SU-DHL-6 (cell line): ENCODE measurements at regions not wholly inside any gene's neighbourhood (a gene's known extent, or its start where the extent isn't known, plus 50 kb on each side); places are given as distances from the start of the nearest gene placed in this dataset.

ENCODE experiments used
- H2AFZ ChIP-seq: fragments of 200-600 bp; sonication (generic); 2 replicates; pipeline ENCODE4 v1.6.1; 2014; ENCODE audit warnings: low read depth, mild to moderate bottlenecking, moderate library complexity, mixed read lengths, antibody characterized with exemption, low read length; ENCODE audit not compliant: severe bottlenecking
- H3F3A ChIP-seq: fragments of 200-600 bp; shearing (Covaris generic); 2 replicates; pipeline ENCODE4 v1.6.0; 2016; ENCODE audit warnings: antibody characterized with exemption, mild to moderate bottlenecking; ENCODE audit not compliant: insufficient read depth
- H3K27ac ChIP-seq: fragments of 200-600 bp; sonication (generic); 2 replicates; pipeline ENCODE4 v1.5.1; 2016; ENCODE audit warnings: low read depth, mild to moderate bottlenecking, low read length, moderate library complexity, mixed read lengths
- H3K27me3 ChIP-seq: fragments of 200-600 bp; sonication (generic), shearing (Covaris generic); 2 replicates; pipeline ENCODE4 v1.6.0; 2014; ENCODE audit warnings: mild to moderate bottlenecking, low read length
- H3K36me3 ChIP-seq: fragments of 200-600 bp; sonication (generic); 2 replicates; pipeline ENCODE4 v1.6.1; 2014; ENCODE audit warnings: mild to moderate bottlenecking, low read length, mixed read lengths
- H3K4me2 ChIP-seq: fragments of 300-600, 200-600 bp; shearing (Covaris generic), sonication (generic); 2 replicates; pipeline ENCODE4 v1.6.0; 2014; ENCODE audit warnings: low read length, low read depth, mild to moderate bottlenecking; ENCODE audit not compliant: poor library complexity, severe bottlenecking
- H3K4me3 ChIP-seq: fragments of 200-600 bp; sonication (generic); 2 replicates; pipeline ENCODE4 v1.5.1; 2014; ENCODE audit warnings: antibody characterized with exemption, low read length, mild to moderate bottlenecking, mixed read lengths; ENCODE audit not compliant: insufficient read depth, poor library complexity, severe bottlenecking
- H3K79me2 ChIP-seq: fragments of 200-600 bp; sonication (generic); 2 replicates; pipeline ENCODE4 v1.6.1; 2014; ENCODE audit warnings: mild to moderate bottlenecking, low read length, moderate library complexity; ENCODE audit not compliant: insufficient read depth
- H3K9ac ChIP-seq: fragments of 200-600 bp; sonication (generic); 2 replicates; pipeline ENCODE4 v1.7.0; 2014; ENCODE audit warnings: mild to moderate bottlenecking, low read length
- H3K9me2 ChIP-seq: fragments of 200-600 bp; sonication (generic); replicated peaks from 2 replicates; pipeline ENCODE4 v1.6.1; 2014; ENCODE audit warnings: low read length; ENCODE audit not compliant: insufficient read depth
- H3K9me3 ChIP-seq: fragments of 200-600 bp; sonication (generic); 2 replicates; pipeline ENCODE4 v1.6.1; 2014; ENCODE audit warnings: low read length, mixed read lengths; ENCODE audit not compliant: insufficient read depth
- H4K20me1 ChIP-seq: fragments of 200-600 bp; sonication (generic); 2 replicates; pipeline ENCODE4 v1.6.1; 2014; ENCODE audit warnings: low read depth, mild to moderate bottlenecking, antibody characterized with exemption, low read length, moderate library complexity, mixed read lengths
- CTCF ChIP-seq: fragments of 200-600 bp; sonication (generic); IDR thresholded peaks from one replicate; pipeline ENCODE4 v1.5.1; 2017; ENCODE audit warnings: antibody characterized with exemption, mild to moderate bottlenecking, low read length, moderate library complexity; ENCODE audit not compliant: insufficient read depth, poor library complexity, severe bottlenecking
- EZH2phosphoT487 ChIP-seq: fragments of 200-600 bp; sonication (generic), shearing (Covaris generic); conservative IDR thresholded peaks from 2 replicates; pipeline ENCODE4 v1.6.1; 2018; ENCODE audit warnings: mild to moderate bottlenecking, antibody characterized with exemption, low read length, moderate library complexity, mixed read lengths

GRCh38 chr14:22462923-22463322 lies 126.1 kb downstream of the DAD1 start:
- H3K27me3 ChIP-seq = no peaks in the 10 kb centered on the region
- no peaks in the 10 kb centered on the region for H4K20me1 ChIP-seq
- no peak overlapping the region for H2AFZ ChIP-seq
- no peaks in the 10 kb centered on the region for H3K79me2 ChIP-seq
- H3K27ac ChIP-seq = no peak overlapping the region
- H3K9ac ChIP-seq = no peak overlapping the region
- H3K4me3 ChIP-seq = no peak overlapping the region
- no peaks in the 10 kb centered on the region for H3F3A ChIP-seq
- H3K9me3 ChIP-seq = no peaks in the 10 kb centered on the region
- TF ChIP-seq EZH2phosphoT487 = no peak
- no peak for TF ChIP-seq CTCF
- no peaks in the 10 kb centered on the region for H3K9me2 ChIP-seq
- H3K36me3 ChIP-seq = no peaks in the 10 kb centered on the region
- no peak overlapping the region for H3K4me2 ChIP-seq

- no peak overlapping the region for H3K4me2 ChIP-seq
- no peak overlapping the region for H3K9ac ChIP-seq
- no peaks in the 10 kb centered on the region for H4K20me1 ChIP-seq
- H3K79me2 ChIP-seq = no peaks in the 10 kb centered on the region
- no peaks in the 10 kb centered on the region for H3K9me2 ChIP-seq
- no peaks in the 10 kb centered on the region for H3K27me3 ChIP-seq
- no peaks in the 10 kb centered on the region for H3K9me3 ChIP-seq
- H3K4me3 ChIP-seq = no peak overlapping the region
- no peak overlapping the region for H3K27ac ChIP-seq
- no peaks in the 10 kb centered on the region for H3F3A ChIP-seq
- no peak for TF ChIP-seq EZH2phosphoT487
- no peak for TF ChIP-seq CTCF
- no peaks in the 10 kb centered on the region for H3K36me3 ChIP-seq
- no peak overlapping the region for H2AFZ ChIP-seq
Measured at GRCh38 chr14:22460461-22461195, 128.4 kb downstream of the DAD1 start.

GRCh38 chr14:22458737-22459136 lies 130.3 kb downstream of the DAD1 start:
- H2AFZ ChIP-seq = no peak overlapping the region
- no peaks in the 10 kb centered on the region for H4K20me1 ChIP-seq
- no peaks in the 10 kb centered on the region for H3K9me2 ChIP-seq
- no peaks in the 10 kb centered on the region for H3F3A ChIP-seq
- H3K9me3 ChIP-seq = no peaks in the 10 kb centered on the region
- no peak overlapping the region for H3K4me2 ChIP-seq
- no peak overlapping the region for H3K9ac ChIP-seq
- no peaks in the 10 kb centered on the region for H3K27me3 ChIP-seq
- H3K36me3 ChIP-seq = no peaks in the 10 kb centered on the region
- no peak overlapping the region for H3K27ac ChIP-seq
- H3K79me2 ChIP-seq = no peaks in the 10 kb centered on the region
- H3K4me3 ChIP-seq = no peak overlapping the region
- no peak for TF ChIP-seq CTCF
- TF ChIP-seq EZH2phosphoT487 = no peak
